GM18873 (cell line): ENCODE measurements at regions not wholly inside any gene's neighbourhood (a gene's known extent, or its start where the extent isn't known, plus 50 kb on each side); places are given as distances from the start of the nearest gene placed in this dataset.
"Not testable (repeated sequence)": the region's sequence is repeated elsewhere in the genome, so short reads cannot be mapped to it uniquely, and the experiment has no call there.

Source experiments
- ATAC-seq: cut with Tn5 transposase; IDR thresholded peaks from one replicate; pipeline ENCODE4 v1.9.1; 2021; ENCODE audit warnings: mild to moderate bottlenecking, moderate library complexity, moderate number of reproducible peaks; ENCODE audit not compliant: unreplicated experiment, low FRiP score

- ATAC-seq = no peak
These were observed 121.2 kb upstream of the RBPJ start for GRCh38 chr4:26199596-26199995.

DNA sequence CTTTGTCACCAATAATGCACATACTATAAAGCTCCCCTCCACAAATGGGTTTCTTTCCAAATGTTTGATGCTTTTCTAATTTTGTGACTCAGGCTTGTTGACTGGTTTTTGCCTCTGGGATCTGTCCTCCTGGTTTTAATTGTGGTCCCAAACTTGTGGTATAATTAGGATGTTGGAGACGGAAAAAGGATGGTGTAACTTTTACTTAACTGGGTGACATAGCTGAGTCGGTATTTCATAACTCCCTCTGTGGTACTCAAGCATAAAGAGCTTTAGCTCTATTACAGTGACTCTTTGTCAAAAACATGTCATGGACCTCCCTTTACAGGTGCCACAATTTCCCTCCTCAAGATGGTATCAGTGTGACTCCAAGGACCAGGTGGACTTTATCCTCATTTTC lies 119.7 kb upstream of the RBPJ start:
- ATAC-seq = no peak

GRCh38 chr4:26204249-26204825 lies 116.5 kb upstream of the RBPJ start:
- ATAC-seq = no peak

GRCh38 chr4:26204911-26205370 lies 115.9 kb upstream of the RBPJ start:
- no peak for ATAC-seq

- no peak for ATAC-seq
These were observed 114.5 kb upstream of the RBPJ start for GRCh38 chr4:26206339-26206738.

GRCh38 chr4:26206999-26207398 lies 113.8 kb upstream of the RBPJ start:
- ATAC-seq = no peak

DNA sequence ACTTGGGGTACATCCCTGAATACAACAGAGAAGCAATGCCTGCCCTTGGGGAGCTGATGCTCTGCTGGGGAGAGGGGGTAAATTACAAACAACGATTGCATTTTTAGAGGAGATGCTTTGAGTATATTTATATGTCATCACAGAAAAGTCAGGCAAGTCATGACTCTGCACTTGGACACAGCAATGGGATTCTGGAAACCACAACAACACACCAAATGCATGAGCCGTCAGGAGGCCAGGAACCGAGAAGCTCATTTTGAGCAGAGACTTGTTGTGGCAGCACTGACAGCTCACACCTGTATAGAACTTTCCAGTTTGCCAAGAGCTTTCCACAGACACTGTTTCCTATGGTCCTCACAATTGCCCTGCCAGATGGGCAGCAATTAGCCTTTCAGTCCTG lies 113.2 kb upstream of the RBPJ start:
- no peak for ATAC-seq

GRCh38 chr4:26208237-26208994 lies 112.4 kb upstream of the RBPJ start:
- ATAC-seq = no peak

GRCh38 chr4:26209378-26209777 lies 111.4 kb upstream of the RBPJ start:
- ATAC-seq = not testable (repeated sequence)

DNA sequence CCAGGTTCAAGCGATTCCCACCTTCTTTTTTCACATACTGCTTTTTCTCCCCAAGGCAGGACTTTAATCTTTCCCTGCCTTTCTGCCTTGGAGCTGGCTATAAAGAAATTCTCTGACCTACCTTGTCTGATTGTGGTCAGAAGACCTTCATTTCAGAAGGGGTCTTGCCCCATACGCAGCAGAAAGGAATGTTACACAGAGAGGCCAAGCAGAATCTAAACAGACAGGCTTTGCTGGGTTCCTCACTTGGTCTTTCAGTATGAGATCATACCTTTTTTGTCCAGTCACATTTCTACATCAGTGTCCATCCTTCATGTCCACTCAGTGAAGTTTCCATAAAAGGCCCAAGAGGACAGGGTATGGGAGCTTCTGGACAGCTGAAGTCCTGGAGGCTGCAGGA lies 108.3 kb upstream of the RBPJ start:
- ATAC-seq = no peak

- no peak for ATAC-seq
These were observed 107.5 kb upstream of the RBPJ start for GRCh38 chr4:26213317-26213716.

GRCh38 chr4:26214994-26215393 lies 105.8 kb upstream of the RBPJ start:
- ATAC-seq = no peak

DNA sequence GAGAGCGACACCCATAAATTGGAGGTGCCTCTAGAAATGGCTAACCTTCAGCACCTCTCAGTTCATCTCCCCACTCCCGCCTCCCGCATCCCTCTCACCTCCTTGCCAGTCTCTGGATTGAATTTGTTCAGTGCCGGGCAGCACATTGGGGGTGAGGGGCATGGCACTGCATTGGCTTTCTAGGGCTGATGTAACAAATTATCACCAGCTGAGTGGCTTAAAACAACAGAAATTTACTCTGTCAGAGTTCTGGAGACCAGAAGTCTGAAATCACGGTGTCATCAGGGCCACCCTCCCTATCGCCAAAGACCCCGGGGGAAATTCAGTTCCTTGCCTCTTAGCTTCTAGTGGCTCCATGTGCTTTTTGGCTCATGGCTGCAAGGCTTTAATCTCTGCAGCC lies 105.1 kb upstream of the RBPJ start:
- ATAC-seq = no peak

DNA sequence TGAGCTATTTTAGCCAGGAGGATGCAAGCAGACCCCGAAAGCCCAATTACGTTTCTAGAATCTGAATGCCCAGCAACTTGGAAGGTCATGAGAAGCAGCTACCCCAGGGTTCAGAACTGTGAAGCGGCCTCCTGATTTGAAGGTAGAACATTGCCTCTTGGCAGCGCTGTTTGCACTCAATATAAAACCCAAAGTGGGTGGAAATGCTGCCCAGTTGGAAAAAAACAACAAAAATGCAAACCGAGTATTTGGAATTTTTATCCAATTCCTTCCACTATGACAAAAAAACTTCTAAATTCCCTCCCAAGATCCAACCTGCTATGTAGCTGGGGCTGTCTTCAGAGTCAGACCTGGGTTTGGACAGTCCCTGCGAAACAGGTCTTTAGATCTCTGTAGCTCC lies 103.3 kb upstream of the RBPJ start:
- ATAC-seq = no peak

DNA sequence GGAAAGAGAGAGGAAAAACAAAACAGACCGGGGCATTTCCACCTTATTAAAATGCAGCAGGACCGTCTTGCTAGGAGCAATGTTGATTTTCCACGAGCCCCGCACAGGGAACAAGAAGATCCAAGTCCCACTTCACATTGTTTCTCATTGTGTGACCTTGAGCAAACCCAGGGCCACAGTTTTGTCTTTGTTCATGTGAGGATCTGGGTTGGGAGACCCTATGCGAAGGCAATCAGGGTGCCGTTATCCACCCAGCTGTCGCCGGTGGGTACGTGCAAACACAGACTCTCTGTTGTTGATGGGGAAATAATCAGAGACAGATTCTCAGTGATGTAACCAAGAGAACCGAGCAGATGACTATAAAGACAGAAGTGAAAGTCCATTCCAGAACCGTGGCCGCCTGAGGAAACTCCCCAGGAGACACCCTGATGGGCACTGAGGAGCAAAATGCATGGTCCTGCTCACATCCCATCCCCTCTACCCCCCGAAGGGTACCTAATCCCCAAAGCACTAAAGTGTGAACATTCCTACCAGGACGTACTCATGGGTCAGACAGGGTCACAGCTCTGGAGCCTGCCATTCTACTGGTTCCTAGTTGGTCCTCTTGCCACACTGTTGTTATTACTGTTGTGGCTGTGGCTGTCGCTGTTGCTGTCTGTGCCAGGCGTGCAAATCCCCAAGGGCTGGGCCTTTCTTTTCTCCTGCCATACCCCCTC lies 102.7 kb upstream of the RBPJ start:
- ATAC-seq = peak; percentile 86

GRCh38 chr4:26218677-26219605 lies 101.9 kb upstream of the RBPJ start:
- peak; percentile 19 for ATAC-seq

- ATAC-seq = no peak
These were observed 100.1 kb upstream of the RBPJ start for GRCh38 chr4:26220696-26221095.

GRCh38 chr4:26223155-26223554 lies 97.7 kb upstream of the RBPJ start:
- ATAC-seq = no peak

- no peak for ATAC-seq
These were observed 94.0 kb upstream of the RBPJ start for GRCh38 chr4:26226629-26227376.
